Hematopoietic multipotent progenitor cell treated with erythropoietin and hydrocortisone succinate and interleukin-3 and kit ligand, for 6 days (in vitro differentiated cells): ENCODE measurements at regions not wholly inside any gene's neighbourhood (a gene's known extent, or its start where the extent isn't known, plus 50 kb on each side); places are given as distances from the start of the nearest gene placed in this dataset.
"Not testable (repeated sequence)": the region's sequence is repeated elsewhere in the genome, so short reads cannot be mapped to it uniquely, and the experiment has no call there.

ENCODE experiments used
- DNase-seq: peaks from one replicate; pipeline ENCODE4 v3.0.0-alpha.2; 2015

GRCh38 chr1:31485166-31485565 is 72.2 kb downstream of the SERINC2 start:
- no peak for DNase-seq

GRCh38 chr1:31487143-31487542 is 74.1 kb downstream of the SERINC2 start:
- no peak for DNase-seq

- DNase-seq = no peak
Measured at GRCh38 chr1:31487721-31488293, 74.8 kb downstream of the SERINC2 start.

- DNase-seq = no peak
Measured at GRCh38 chr1:31488528-31488927, 75.5 kb downstream of the SERINC2 start.

GRCh38 chr1:31489575-31489974 is 76.6 kb downstream of the SERINC2 start:
- not testable (repeated sequence) for DNase-seq

- not testable (repeated sequence) for DNase-seq
Measured at GRCh38 chr1:31490596-31490995, 77.6 kb downstream of the SERINC2 start.

GRCh38 chr1:31495351-31495750 is 81.0 kb upstream of the TINAGL1 start:
- not testable (repeated sequence) for DNase-seq

GRCh38 chr1:31495770-31496169 is 80.5 kb upstream of the TINAGL1 start:
- not testable (repeated sequence) for DNase-seq

- DNase-seq = no peak
Measured at GRCh38 chr1:31497601-31498000, 78.7 kb upstream of the TINAGL1 start.

GRCh38 chr1:31498376-31499040 is 77.8 kb upstream of the TINAGL1 start:
- peak; percentile 44 for DNase-seq

GRCh38 chr1:31501505-31501904 is 74.8 kb upstream of the TINAGL1 start:
- DNase-seq = peak; percentile 50

GRCh38 chr1:31502253-31502652 is 74.1 kb upstream of the TINAGL1 start:
- no peak for DNase-seq

- DNase-seq = no peak
Measured at GRCh38 chr1:31502926-31503511, 73.3 kb upstream of the TINAGL1 start.

GRCh38 chr1:31503570-31503969 is 72.7 kb upstream of the TINAGL1 start:
- peak; percentile 59 for DNase-seq

GRCh38 chr1:31504001-31504400 is 72.3 kb upstream of the TINAGL1 start:
- no peak for DNase-seq

- DNase-seq = peak; percentile 97
Measured at GRCh38 chr1:31505911-31506497, 70.3 kb upstream of the TINAGL1 start.

GRCh38 chr1:31507221-31507620 is 69.1 kb upstream of the TINAGL1 start:
- no peak for DNase-seq

- peak; percentile 37 for DNase-seq
Measured at GRCh38 chr1:31507676-31508530, 68.4 kb upstream of the TINAGL1 start.

- DNase-seq = no peak
Measured at GRCh38 chr1:31509124-31510072, 66.9 kb upstream of the TINAGL1 start.

GRCh38 chr1:31510304-31510703 is 66.0 kb upstream of the TINAGL1 start:
- no peak for DNase-seq

GRCh38 chr1:31510853-31511789 is 65.2 kb upstream of the TINAGL1 start:
- DNase-seq = no peak
